GM12892 (cell line): ENCODE measurements at regions not wholly inside any gene's neighbourhood (a gene's known extent, or its start where the extent isn't known, plus 50 kb on each side); places are given as distances from the start of the nearest gene placed in this dataset.

Experiments used
- POLR2AphosphoS5 ChIP-seq: IDR thresholded peaks from 2 replicates; pipeline ENCODE4 v1.6.1; 2011; ENCODE audit warnings: low read depth, low read length, control low read depth
- TAF1 ChIP-seq: IDR thresholded peaks from 2 replicates; pipeline ENCODE4 v1.6.1; 2011; ENCODE audit warnings: low read depth, mild to moderate bottlenecking, control low read depth, low read length, borderline replicate concordance

- no peak for TF ChIP-seq TAF1
- no peak for TF ChIP-seq POLR2AphosphoS5
These were observed 419.3 kb upstream of the ZMIZ1 start for GRCh38 chr10:78649429-78649828.
